IMR-90 (cell line): ENCODE measurements at regions not wholly inside any gene's neighbourhood (a gene's known extent, or its start where the extent isn't known, plus 50 kb on each side); places are given as distances from the start of the nearest gene placed in this dataset.
A peak's percentile ranks its signal among the peaks of the same experiment; 100 is the strongest.
"Not testable (repeated sequence)": the region's sequence is repeated elsewhere in the genome, so short reads cannot be mapped to it uniquely, and the experiment has no call there.

Experiments used
- ATAC-seq: fragments of 200-7000 bp; cut with Tn5 transposase; 2 replicates; pipeline ENCODE4 v1.9.1; 2020; ENCODE audit warnings: low read depth, mild to moderate bottlenecking, moderate library complexity
- BruUV-seq: library from RNA; stranded (reverse); fragments of 400-500 nt; replicated peaks from 2 replicates; lab custom pipeline; 2021; lab: Mats Ljungman, UMichigan
- CTCF ChIA-PET: fragments of 300-600 bp; formaldehyde crosslinking; extraction: SDS; loops from one replicate; lab custom pipeline; 2021; ENCODE audit warnings: antibody characterized with exemption; lab: Yijun Ruan, JAX
- POLR2A ChIA-PET: fragments of 300-600 bp; sonication (Branson Sonifier 250); formaldehyde crosslinking; loops from one replicate; lab custom pipeline; 2022; ENCODE audit warnings: antibody characterized with exemption; ENCODE audit not compliant: unreplicated experiment; lab: Charles Lee
- DNase-seq: peaks from one replicate; pipeline ENCODE4 v3.0.0; 2013
- H2AFZ ChIP-seq: replicated peaks from 2 replicates; pipeline ENCODE3; 2013; ENCODE audit warnings: low read length, mild to moderate bottlenecking; ENCODE audit not compliant: poor library complexity
- H2AK5ac ChIP-seq: 2 replicates; pipeline ENCODE4 v1.6.1; 2013; ENCODE audit warnings: low read depth, low read length, inconsistent platforms
- H2AK9ac ChIP-seq: replicated peaks from 2 replicates; pipeline ENCODE3; 2013; ENCODE audit warnings: mild to moderate bottlenecking, low read depth, low read length, moderate library complexity; ENCODE audit not compliant: poor library complexity
- H2BK120ac ChIP-seq: 2 replicates; pipeline ENCODE4 v1.6.1; 2013; ENCODE audit warnings: low read depth, low read length, inconsistent platforms
- H2BK15ac ChIP-seq: 3 replicates; pipeline ENCODE4 v1.6.1; 2013; ENCODE audit warnings: low read depth, low read length, inconsistent platforms
- H2BK20ac ChIP-seq: 2 replicates; pipeline ENCODE4 v1.6.1; 2013; ENCODE audit warnings: low read depth, mild to moderate bottlenecking, inconsistent platforms, low read length, moderate library complexity
- H2BK5ac ChIP-seq: 2 replicates; pipeline ENCODE4 v1.6.1; 2013; ENCODE audit warnings: mild to moderate bottlenecking, low read depth, low read length, inconsistent platforms; ENCODE audit not compliant: poor library complexity, severe bottlenecking
- H3K14ac ChIP-seq: replicated peaks from 2 replicates; pipeline ENCODE4 v1.6.1; 2013; ENCODE audit warnings: low read depth, low read length, inconsistent platforms
- H3K18ac ChIP-seq: 2 replicates; pipeline ENCODE4 v1.6.1; 2013; ENCODE audit warnings: low read depth, low read length, control low read depth
- H3K23ac ChIP-seq: 2 replicates; pipeline ENCODE4 v1.6.1; 2013; ENCODE audit warnings: low read depth, low read length, inconsistent platforms
- H3K27ac ChIP-seq: 2 replicates; pipeline ENCODE4 v1.5.1; 2013; ENCODE audit warnings: mild to moderate bottlenecking, control low read depth, low read length; ENCODE audit not compliant: insufficient read depth
- H3K27me3 ChIP-seq: 2 replicates; pipeline ENCODE4 v1.6.1; 2013; ENCODE audit warnings: low read length; ENCODE audit not compliant: control insufficient read depth, insufficient read depth
- H3K36me3 ChIP-seq: 2 replicates; pipeline ENCODE4 v1.6.1; 2013; ENCODE audit warnings: low read length, mixed read lengths; ENCODE audit not compliant: control insufficient read depth, insufficient read depth
- H3K4ac ChIP-seq: 2 replicates; pipeline ENCODE4 v1.6.1; 2013; ENCODE audit warnings: low read depth, low read length, inconsistent platforms
- H3K4me1 ChIP-seq: 2 replicates; pipeline ENCODE4 v1.6.1; 2013; ENCODE audit warnings: low read length, mixed read lengths; ENCODE audit not compliant: control insufficient read depth, insufficient read depth
- H3K4me2 ChIP-seq: 2 replicates; pipeline ENCODE4 v1.6.1; 2013; ENCODE audit warnings: low read depth, mild to moderate bottlenecking, control low read depth, low read length, moderate library complexity
- H3K4me3 ChIP-seq: 2 replicates; pipeline ENCODE4 v1.5.1; 2013; ENCODE audit warnings: low read depth, mild to moderate bottlenecking, control low read depth, low read length, moderate library complexity; ENCODE audit not compliant: insufficient read depth
- H3K56ac ChIP-seq: 2 replicates; pipeline ENCODE4 v1.6.1; 2013; ENCODE audit warnings: low read length, inconsistent platforms; ENCODE audit not compliant: insufficient read depth; ENCODE audit errors: extremely low read depth
- H3K79me1 ChIP-seq, 2 experiments: 2 replicates each; pipeline ENCODE4 v1.6.1; 2013; ENCODE audit warnings: low read length in 2 of 2, inconsistent platforms in 1 of 2, low read depth in 1 of 2
- H3K9ac ChIP-seq: 2 replicates; pipeline ENCODE4 v1.6.1; 2013; ENCODE audit warnings: low read depth, low read length, control low read depth
- H3K9me1 ChIP-seq: 2 replicates; pipeline ENCODE4 v1.6.1; 2013; ENCODE audit warnings: low read length, inconsistent platforms; ENCODE audit not compliant: insufficient read depth
- H3K9me3 ChIP-seq: 2 replicates; pipeline ENCODE4 v1.6.1; 2013; ENCODE audit warnings: low read length; ENCODE audit not compliant: control insufficient read depth, insufficient read depth
- H4K20me1 ChIP-seq: 2 replicates; pipeline ENCODE4 v1.6.1; 2013; ENCODE audit warnings: low read length, inconsistent platforms; ENCODE audit not compliant: insufficient read depth
- H4K5ac ChIP-seq: 2 replicates; pipeline ENCODE4 v1.6.1; 2013; ENCODE audit warnings: mild to moderate bottlenecking, low read depth, low read length, control low read depth
- H4K8ac ChIP-seq, 2 experiments: 2 replicates each; pipeline ENCODE4 v1.6.1; 2013; ENCODE audit warnings: low read depth in 2 of 2, low read length in 2 of 2, control low read depth in 1 of 2, inconsistent platforms in 1 of 2
- H4K91ac ChIP-seq: 2 replicates; pipeline ENCODE4 v1.6.1; 2013; ENCODE audit warnings: low read depth, low read length, inconsistent platforms; ENCODE audit not compliant: insufficient read depth
- BHLHE40 ChIP-seq: fragments of 150-350 bp; IDR thresholded peaks from 2 replicates; pipeline ENCODE4 v1.6.1; 2016; ENCODE audit warnings: mild to moderate bottlenecking, low read depth, low read length
- CEBPB ChIP-seq: IDR thresholded peaks from 2 replicates; pipeline ENCODE4 v1.6.1; 2012; ENCODE audit warnings: low read depth, low read length, improper control_type of control experiment
- WGBS, 2 experiments: methylation state at CpG; one replicate each; pipeline versions ENCODE4 v1.1.5 to v1.1.7; 2013; ENCODE audit warnings: missing lambda C conversion rate in 2 of 2; ENCODE audit not compliant: insufficient read length in 1 of 2; ENCODE audit errors: extremely low coverage in 2 of 2; 5-methylcytosine and 5-hydroxymethylcytosine counted together
- dilution Hi-C: fragments of 300-500 bp; cut with HindIII; formaldehyde crosslinking; loops from one replicate; pipeline ENCODE4 v1.14.3; 2018; ENCODE audit warnings: low sequenced_read_pairs; ENCODE audit not compliant: unreplicated experiment
- in situ Hi-C: fragments of 300-500 bp; cut with MboI; formaldehyde crosslinking; loops from 3 replicates; pipeline ENCODE4 v1.14.3; 2019; ENCODE audit warnings: low sequenced_read_pairs, inconsistent platforms, mixed read lengths
- intact Hi-C: fragments of 100-400 bp; cut with micrococcal nuclease; formaldehyde crosslinking; loops from 2 replicates; pipeline ENCODE4 v1.10.0; 2022

- Histone ChIP-seq H3K79me1 (no peaks in the 10 kb centered on the region), H4K8ac (no peak overlapping the region), H4K5ac (no peak overlapping the region), H3K4me2 (no peak overlapping the region), H3K18ac (no peak overlapping the region), H2AFZ (peak overlapping the region; percentile 70), H2BK15ac (no peak overlapping the region), H3K9me1 (0 out of 2 replicates have a peak, but pooled peaks cover 3% of the 10 kb centered on the region), H3K9ac (no peak overlapping the region), H3K4me3 (no peak overlapping the region), H2BK20ac (peak overlapping the region; percentile 25; the same call in 1 of the 2 replicates), H4K20me1 (no peaks in the 10 kb centered on the region), H3K4ac (no peak overlapping the region), H2BK120ac (peak overlapping the region; percentile 23; the same call in 1 of the 2 replicates), H2AK5ac (peak overlapping the region; percentile 42; the same call in 1 of the 2 replicates), H3K27ac (no peak overlapping the region), H4K91ac (no peak overlapping the region), H3K9me3 (no peaks in the 10 kb centered on the region), H3K14ac (no peak overlapping the region), H3K56ac (no peak overlapping the region), H3K27me3 (no peaks in the 10 kb centered on the region), H3K4me1 (0 out of 2 replicates have a peak, but pooled peaks cover 1% of the 10 kb centered on the region), H3K36me3 (no peaks in the 10 kb centered on the region), H3K23ac (no peak overlapping the region), H2AK9ac (no peak overlapping the region), H2BK5ac (no peak overlapping the region)
- intact Hi-C loops, result no loop called here
- 0 out of 2 replicates have a peak, but pooled peaks have one; percentile 13 for TF ChIP-seq CEBPB
- no peak for TF ChIP-seq BHLHE40
- in situ Hi-C loops, result no loop called here
- dilution Hi-C loops, result no loop called here
- ChIA-PET CTCF (no interaction called here), POLR2A (no interaction called here)
- WGBS, 2 experiments, result no CpG with 5 or more reads among the region's 6 CpGs
- DNase-seq (peak; percentile 55), ATAC-seq (peak; percentile 53)
- BruUV-seq, result no TSS peak
Measured at GRCh38 chr7:13628239-13629001, 361.0 kb downstream of the ETV1 start.

GRCh38 chr7:13631207-13632049 is 358.0 kb downstream of the ETV1 start:
- CTCF ChIA-PET, H4K20me1 ChIP-seq, H2AK5ac ChIP-seq, in situ Hi-C loops, H2AFZ ChIP-seq, H3K56ac ChIP-seq, H2AK9ac ChIP-seq, H2BK5ac ChIP-seq, H3K4me1 ChIP-seq, H3K4ac ChIP-seq, H3K9me3 ChIP-seq, H3K4me2 ChIP-seq, H3K36me3 ChIP-seq, H3K23ac ChIP-seq, H2BK20ac ChIP-seq, intact Hi-C loops, dilution Hi-C loops, H3K79me1 ChIP-seq, H3K27ac ChIP-seq, H3K9ac ChIP-seq, H3K27me3 ChIP-seq, H4K5ac ChIP-seq, H2BK15ac ChIP-seq, H4K91ac ChIP-seq, H3K18ac ChIP-seq, POLR2A ChIA-PET, H4K8ac ChIP-seq, H3K4me3 ChIP-seq, H2BK120ac ChIP-seq, DNase-seq, BruUV-seq, H3K9me1 ChIP-seq, ATAC-seq, H3K14ac ChIP-seq: not testable (repeated sequence)
- no CpG with 5 or more reads among the region's 2 CpGs for WGBS, 2 experiments
